NT2/D1 (cell line): ENCODE measurements at regions not wholly inside any gene's neighbourhood (a gene's known extent, or its start where the extent isn't known, plus 50 kb on each side); places are given as distances from the start of the nearest gene placed in this dataset.

Source experiments
- SUZ12 ChIP-seq: IDR thresholded peaks from 2 replicates; pipeline ENCODE4 v1.6.1; 2011; ENCODE audit not compliant: insufficient read length, insufficient read depth; ENCODE audit errors: extremely low read depth
- YY1 ChIP-seq: IDR thresholded peaks from 2 replicates; pipeline ENCODE4 v1.6.1; 2011; ENCODE audit not compliant: insufficient read length, insufficient read depth
- ZNF274 ChIP-seq: IDR thresholded peaks from 2 replicates; pipeline ENCODE4 v1.6.1; 2011; ENCODE audit warnings: mild to moderate bottlenecking, low read depth, low read length

DNA sequence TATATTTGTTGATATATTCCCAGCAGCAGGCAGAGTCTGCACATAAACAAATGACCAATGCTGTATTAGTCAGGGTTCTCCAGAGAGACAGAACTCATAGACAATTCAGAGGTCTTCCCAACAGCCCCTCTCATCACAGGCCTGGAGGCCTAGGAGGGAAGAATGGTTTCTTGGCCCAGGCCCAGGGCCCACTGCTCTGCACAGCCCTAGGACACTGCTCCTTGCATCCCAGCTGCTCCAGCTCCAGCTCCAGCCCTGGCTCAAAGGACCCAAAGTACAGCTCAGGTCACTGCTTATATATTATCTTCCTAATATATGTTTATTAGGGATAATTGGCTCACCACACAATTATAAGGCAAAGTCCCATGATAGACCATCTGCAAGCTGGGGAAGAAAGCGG, 749.9 kb downstream of the KCNJ2 start:
- no peak for TF ChIP-seq ZNF274
- no peak for TF ChIP-seq YY1
- no peak for TF ChIP-seq SUZ12
